Skeletal muscle satellite cell (primary cell): ENCODE measurements at regions not wholly inside any gene's neighbourhood (a gene's known extent, or its start where the extent isn't known, plus 50 kb on each side); places are given as distances from the start of the nearest gene placed in this dataset.

Source experiments
- H3K27me3 ChIP-seq: 2 replicates; pipeline ENCODE4 v1.7.0; 2013; ENCODE audit warnings: low read length; ENCODE audit not compliant: control insufficient read depth, insufficient read depth
- H3K36me3 ChIP-seq: 2 replicates; pipeline ENCODE4 v1.7.0; 2013; ENCODE audit warnings: mild to moderate bottlenecking, control low read depth, low read length; ENCODE audit not compliant: insufficient read depth
- H3K4me1 ChIP-seq: 2 replicates; pipeline ENCODE4 v1.7.0; 2013; ENCODE audit warnings: low read length; ENCODE audit not compliant: control insufficient read depth, insufficient read depth
- H3K4me2 ChIP-seq: 2 replicates; pipeline ENCODE4 v1.7.0; 2013; ENCODE audit warnings: mild to moderate bottlenecking, low read length
- H3K4me3 ChIP-seq: 2 replicates; pipeline ENCODE4 v1.7.0; 2013; ENCODE audit warnings: low read length
- H3K9ac ChIP-seq: 2 replicates; pipeline ENCODE4 v1.7.0; 2013; ENCODE audit warnings: mild to moderate bottlenecking, low read depth, low read length, moderate library complexity
- H3K9me3 ChIP-seq: replicated peaks from 2 replicates; pipeline ENCODE4 v1.7.0; 2013; ENCODE audit warnings: mild to moderate bottlenecking, control low read depth, low read length

DNA sequence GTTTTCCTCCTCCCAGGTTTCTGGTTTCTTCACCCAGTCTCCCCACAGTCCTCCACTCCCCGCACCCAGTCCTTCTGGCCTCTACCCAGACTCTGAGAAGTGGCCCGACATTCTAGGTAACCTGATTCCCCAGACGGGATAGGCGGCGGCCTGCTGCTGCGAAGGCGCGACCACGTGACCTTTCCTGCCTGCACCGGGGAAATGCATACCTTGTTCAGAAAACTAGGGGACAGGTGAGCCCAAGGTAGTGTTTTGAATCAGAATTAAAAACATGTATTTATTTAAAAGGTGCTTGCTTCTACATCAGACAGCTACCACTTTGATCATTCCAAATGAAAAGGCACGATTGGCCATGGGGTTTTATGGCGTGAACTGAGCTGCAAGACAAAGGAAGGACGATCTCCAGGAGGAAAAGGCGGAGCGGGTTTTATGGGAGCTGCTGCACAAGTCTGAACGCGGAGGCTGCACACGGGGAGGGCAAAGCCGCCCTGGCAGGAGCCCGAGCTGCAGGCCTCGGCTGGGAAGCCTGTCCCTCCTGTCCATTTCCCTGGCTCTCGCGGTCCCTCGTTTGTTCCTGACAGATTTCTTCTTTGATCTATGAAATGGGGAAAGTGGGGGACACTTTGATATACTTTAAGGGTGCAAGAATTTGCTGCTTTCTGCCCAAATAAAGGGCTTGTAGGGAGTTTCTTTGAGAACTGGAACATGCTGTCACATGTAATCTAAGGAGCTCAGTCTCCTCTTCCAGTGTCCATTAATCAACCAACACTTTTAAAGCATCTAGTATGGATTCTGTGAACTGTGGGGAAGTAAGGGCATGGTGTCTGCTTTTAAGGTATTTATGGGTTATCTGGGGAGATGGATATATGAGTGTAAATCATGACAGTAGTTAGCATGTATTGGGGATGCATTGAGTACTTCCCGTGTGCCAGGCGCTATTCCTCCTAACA, 150.9 kb downstream of the SPRY1 start:
- Histone ChIP-seq H3K9me3 (no peaks in the 10 kb centered on the region), H3K27me3 (no peaks in the 10 kb centered on the region), H3K4me3 (no peak overlapping the region), H3K4me1 (no peaks in the 10 kb centered on the region), H3K9ac (no peak overlapping the region), H3K36me3 (no peaks in the 10 kb centered on the region), H3K4me2 (no peak overlapping the region)

DNA sequence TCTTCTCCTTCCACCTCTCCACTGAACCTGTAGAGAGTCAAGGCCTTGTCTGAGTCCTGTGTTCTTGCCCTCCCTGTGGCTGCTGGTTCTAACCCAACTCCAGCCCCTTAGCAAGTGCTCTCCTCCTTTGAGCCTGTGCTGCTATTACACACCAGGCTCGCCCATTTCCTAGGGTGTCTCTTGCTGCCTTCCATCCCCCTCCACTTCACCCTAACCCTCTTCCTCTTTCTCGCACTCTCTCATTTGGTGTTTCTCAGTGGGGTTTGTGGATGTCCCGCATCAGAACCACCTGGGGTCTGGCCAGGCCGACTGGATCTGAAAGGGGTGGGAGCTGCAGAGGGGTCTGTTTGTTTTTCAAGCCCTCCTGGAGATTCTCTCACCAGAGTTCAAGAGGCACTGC, 156.7 kb downstream of the SPRY1 start:
- H3K27me3 ChIP-seq, result no peaks in the 10 kb centered on the region

DNA sequence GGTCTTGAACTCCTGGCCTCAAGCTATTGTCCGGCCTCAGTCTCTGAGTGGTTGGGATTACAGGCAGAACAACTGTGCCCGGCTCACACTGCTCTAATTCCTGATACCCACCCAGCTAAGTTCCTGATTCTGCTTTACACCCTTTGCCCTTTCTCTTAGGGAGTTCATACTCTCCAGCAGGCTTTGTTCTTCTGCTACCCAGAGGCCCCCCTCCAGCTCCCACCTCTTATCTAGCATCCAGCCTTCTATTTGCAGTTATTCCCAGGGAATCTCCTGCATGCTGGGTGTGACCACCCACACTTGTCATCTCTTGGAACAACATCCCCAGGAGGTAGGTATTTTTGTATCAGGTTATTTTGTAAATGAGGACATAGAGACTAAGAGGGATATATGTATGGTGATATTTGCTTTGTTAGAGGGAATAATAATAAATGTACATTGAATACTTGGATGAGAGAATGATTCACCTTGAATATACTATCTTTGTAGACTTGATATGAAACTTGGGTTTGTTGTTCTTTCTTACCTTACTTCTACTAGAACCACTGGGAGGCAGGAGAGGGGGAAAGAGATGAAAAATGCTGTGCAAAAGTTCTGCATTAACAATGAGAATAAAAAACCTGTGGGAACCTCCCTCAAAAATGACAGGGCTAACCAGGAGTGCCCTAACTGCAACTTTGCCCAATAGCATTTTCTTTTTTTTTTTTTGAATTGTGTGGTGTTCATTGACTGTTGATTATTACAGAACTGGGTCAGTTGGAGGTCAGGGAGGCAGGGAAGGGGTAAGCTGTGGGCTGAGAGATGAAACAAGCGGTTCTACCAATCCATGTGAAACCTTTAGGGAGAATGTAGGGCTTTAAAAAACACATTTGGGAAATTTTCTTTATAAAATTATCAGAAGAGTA, 157.4 kb downstream of the SPRY1 start:
- Histone ChIP-seq H3K4me3 (no peak overlapping the region), H3K36me3 (no peaks in the 10 kb centered on the region), H3K4me2 (no peak overlapping the region), H3K4me1 (peaks cover 22% of the 10 kb centered on the region), H3K9me3 (no peaks in the 10 kb centered on the region), H3K9ac (no peak overlapping the region), H3K27me3 (no peaks in the 10 kb centered on the region)

More for the DNA sequence above, 156.7 kb downstream of the SPRY1 start:
- no peak overlapping the region for H3K4me3 ChIP-seq
- peaks cover 22% of the 10 kb centered on the region for H3K4me1 ChIP-seq
- no peak overlapping the region for H3K9ac ChIP-seq
- no peak overlapping the region for H3K4me2 ChIP-seq
- H3K36me3 ChIP-seq, result no peaks in the 10 kb centered on the region
- no peaks in the 10 kb centered on the region for H3K9me3 ChIP-seq

DNA sequence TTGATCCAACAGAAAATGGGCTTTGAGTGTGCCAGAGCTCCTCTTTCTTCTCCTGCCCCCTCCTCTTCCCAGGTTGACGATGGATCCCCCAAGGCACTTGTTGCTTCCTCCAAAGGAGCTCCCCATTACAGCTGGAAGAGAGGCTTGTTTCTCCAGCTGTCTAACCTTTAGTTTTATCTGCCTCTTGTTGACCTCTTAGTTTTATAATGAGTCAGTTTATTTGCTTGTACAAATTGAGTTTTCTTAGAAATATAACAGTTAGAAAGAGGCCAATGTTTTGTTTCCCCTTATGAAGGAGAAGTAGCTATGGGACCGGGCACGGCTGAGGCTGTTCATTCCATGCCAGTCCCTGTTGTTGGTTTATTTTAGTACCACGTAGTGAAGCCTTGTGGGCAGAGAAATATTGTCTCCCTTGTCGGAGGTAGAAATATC, 158.2 kb downstream of the SPRY1 start:
- H3K36me3 ChIP-seq, result no peaks in the 10 kb centered on the region
- peaks cover 22% of the 10 kb centered on the region for H3K4me1 ChIP-seq
- H3K4me2 ChIP-seq, result peak overlapping the region; percentile 58
- H3K27me3 ChIP-seq, result no peaks in the 10 kb centered on the region
- peak overlapping the region; percentile 20 for H3K4me3 ChIP-seq
- H3K9me3 ChIP-seq, result no peaks in the 10 kb centered on the region
- H3K9ac ChIP-seq, result no peak overlapping the region

DNA sequence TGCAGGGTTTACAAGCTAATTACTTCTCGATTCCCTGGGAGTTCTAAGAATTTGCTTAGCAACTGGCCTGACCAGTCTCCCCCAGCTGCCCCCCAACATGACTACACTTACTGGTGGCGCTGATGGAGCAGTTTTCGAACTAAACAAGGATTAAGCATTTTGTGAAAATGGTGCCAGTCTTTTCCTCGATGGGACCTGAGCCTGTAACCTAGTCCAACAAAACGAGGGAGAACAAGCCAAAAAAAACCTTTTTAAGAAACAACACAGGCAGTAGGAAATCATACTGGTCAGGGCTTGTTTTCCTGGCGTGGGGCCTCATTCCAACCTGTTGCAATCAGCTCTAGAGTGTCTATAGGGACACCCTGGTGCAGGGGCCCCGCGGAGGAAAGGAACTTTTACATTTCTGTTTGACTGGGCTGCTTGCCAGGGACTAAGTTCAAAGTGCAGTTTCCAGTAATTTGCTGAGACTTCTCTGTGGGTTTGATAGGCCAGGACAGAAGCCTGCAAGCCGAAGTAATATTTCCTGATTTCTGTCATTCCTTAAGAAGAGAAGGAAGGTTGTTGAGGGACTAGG, 158.7 kb downstream of the SPRY1 start:
- Histone ChIP-seq H3K4me2 (peak overlapping the region; percentile 58), H3K27me3 (no peaks in the 10 kb centered on the region), H3K9me3 (no peaks in the 10 kb centered on the region), H3K4me1 (peaks cover 25% of the 10 kb centered on the region), H3K4me3 (peak overlapping the region; percentile 20), H3K9ac (no peak overlapping the region), H3K36me3 (no peaks in the 10 kb centered on the region)

DNA sequence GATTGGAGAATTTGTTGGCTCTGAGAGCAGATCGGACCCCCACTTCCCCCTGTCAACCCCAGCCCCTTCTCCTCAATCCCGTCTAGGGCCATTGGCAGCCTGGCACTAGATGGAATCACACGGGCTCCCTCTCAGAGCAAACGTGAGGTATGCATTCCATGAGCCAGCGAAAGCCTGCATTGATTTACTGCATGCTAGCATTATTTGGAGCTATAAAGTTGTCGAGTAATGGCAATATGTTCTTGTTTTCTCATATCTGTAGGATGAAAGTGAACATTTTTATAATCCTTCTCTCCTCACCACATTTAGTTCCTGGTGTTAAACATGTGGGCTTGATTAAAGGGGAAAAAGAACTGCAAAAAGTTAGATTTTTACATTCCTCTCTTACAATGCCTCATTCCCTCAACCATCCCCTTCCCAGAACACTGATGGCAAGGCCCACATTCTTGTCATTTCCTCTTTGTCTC, 159.2 kb downstream of the SPRY1 start:
- Histone ChIP-seq H3K4me2 (peak overlapping the region; percentile 58), H3K4me3 (no peak overlapping the region), H3K4me1 (peaks cover 25% of the 10 kb centered on the region), H3K9ac (no peak overlapping the region), H3K27me3 (no peaks in the 10 kb centered on the region), H3K9me3 (no peaks in the 10 kb centered on the region), H3K36me3 (no peaks in the 10 kb centered on the region)

DNA sequence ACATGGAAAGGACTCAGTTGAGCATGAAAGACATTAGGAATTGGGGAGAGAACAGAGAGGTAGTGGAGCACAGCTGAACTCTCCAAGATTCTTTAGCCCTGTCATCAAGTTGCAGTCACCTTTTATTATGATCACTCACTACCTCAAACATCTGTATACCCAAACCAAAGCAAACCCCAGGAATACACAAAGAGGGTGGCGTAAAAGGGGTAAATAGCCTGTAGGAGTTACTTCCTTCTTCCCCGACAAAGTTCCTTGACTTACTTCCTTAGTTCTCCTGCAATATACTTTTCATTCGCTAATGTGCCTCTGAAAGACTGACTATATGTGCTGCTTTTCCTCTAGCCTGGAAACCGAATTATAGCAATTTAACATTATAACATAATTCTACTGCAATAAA, 159.9 kb downstream of the SPRY1 start:
- Histone ChIP-seq H3K27me3 (no peaks in the 10 kb centered on the region), H3K9ac (no peak overlapping the region), H3K36me3 (no peaks in the 10 kb centered on the region), H3K4me1 (peaks cover 25% of the 10 kb centered on the region), H3K4me2 (no peak overlapping the region), H3K4me3 (no peak overlapping the region), H3K9me3 (no peaks in the 10 kb centered on the region)

DNA sequence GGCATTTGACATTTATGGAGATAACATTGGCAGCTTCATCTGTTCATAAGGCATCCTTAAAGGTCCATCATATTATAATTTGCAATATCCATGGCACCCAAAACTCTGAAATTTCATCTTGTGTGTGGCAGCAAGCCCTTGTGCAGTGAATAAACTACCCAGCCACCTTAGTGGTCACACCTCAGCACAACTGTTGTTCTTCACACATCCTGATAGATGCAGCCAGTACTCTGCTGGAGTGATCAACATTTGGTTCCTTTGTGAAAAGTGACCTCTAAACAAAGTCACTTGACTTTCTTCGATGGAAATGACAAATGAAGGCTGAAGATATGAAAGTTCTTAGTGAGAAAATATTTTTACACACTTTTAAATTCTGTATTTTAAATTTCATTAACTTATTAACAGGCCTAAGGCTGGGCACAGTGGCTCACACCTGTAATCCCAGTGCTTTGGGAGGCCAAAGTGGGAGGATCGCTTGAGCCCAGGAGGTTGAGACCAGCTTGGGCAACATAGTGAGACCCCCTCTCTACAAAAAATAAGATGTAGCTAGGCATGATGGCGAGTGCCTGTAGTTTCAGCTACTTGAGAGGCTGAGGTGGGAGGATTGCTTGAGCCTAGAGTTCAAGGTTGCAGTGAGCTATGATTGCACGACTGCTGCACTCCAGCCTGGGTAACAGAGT, 161.4 kb downstream of the SPRY1 start:
- peaks cover 25% of the 10 kb centered on the region for H3K4me1 ChIP-seq
- H3K36me3 ChIP-seq, result no peaks in the 10 kb centered on the region
- H3K9me3 ChIP-seq, result no peaks in the 10 kb centered on the region
- H3K9ac ChIP-seq, result no peak overlapping the region
- no peak overlapping the region for H3K4me3 ChIP-seq
- H3K27me3 ChIP-seq, result no peaks in the 10 kb centered on the region
- no peak overlapping the region for H3K4me2 ChIP-seq

DNA sequence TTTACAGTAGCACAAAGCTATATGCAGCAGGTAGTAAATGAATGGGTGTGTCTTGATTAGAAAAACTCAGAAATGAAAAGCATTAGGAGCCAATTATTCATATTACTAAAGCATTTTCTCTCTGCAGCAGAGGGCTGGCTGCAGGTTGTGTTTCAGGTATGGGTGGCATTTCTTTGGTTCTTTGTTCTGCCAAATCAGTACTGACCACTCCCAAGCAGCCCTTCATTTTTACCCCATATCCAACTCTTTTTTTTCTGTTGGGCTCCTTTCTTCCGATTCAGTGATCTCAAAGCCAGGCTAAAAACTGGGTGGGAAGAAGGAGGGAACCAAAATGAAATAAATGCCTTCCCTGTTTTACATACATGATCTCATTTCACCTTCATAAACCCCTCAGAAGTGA, 162.3 kb downstream of the SPRY1 start:
- H3K4me2 ChIP-seq, result no peak overlapping the region

DNA sequence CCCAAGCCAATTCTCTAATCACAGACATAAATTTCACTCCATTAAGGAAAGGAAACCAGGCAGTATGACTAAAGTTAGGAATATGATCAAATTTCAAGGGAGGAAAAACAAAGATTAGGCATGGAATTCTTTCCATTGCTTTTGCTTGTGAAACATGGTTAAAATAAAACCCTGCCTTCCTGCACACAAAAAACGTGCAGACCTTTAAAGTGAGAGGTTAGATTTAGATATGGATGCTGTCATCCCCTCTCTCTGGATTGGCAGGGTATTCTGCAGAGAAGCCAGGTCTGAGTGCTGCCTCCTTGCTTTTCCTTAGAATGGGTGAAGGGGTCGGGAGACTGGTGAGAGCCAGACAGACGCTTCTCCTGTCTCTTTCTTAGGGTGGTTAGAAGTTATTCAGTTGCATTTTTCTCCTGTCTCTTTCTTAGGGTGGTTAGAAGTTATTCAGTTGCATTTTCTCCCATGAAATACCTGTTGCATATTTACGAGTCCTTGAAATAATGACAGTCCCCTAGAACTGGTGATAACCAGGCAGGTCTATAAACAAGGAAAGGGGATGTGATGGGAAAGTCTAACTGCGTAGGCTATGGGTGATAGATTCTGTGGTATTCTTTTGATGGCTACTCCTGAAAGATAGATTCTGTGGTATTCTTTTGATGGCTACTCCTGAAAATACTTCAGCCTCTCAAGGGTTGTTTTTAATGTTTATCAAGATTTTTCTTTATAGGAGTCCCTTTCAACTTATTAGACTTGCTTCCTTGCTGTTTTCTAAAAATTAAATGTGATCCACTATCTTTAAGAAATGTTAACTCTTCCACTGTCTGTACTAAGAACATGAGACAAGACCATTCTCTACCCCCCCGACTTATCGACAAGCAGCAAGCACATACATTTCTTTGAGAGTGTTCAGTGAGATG, 163.6 kb downstream of the SPRY1 start:
- Histone ChIP-seq H3K36me3 (no peaks in the 10 kb centered on the region), H3K4me2 (no peak overlapping the region), H3K4me3 (no peak overlapping the region), H3K27me3 (no peaks in the 10 kb centered on the region), H3K4me1 (peaks cover 18% of the 10 kb centered on the region), H3K9me3 (no peaks in the 10 kb centered on the region), H3K9ac (no peak overlapping the region)

More for the DNA sequence above, 162.3 kb downstream of the SPRY1 start:
- Histone ChIP-seq H3K27me3 (no peaks in the 10 kb centered on the region), H3K4me3 (no peak overlapping the region), H3K4me1 (peaks cover 25% of the 10 kb centered on the region), H3K36me3 (no peaks in the 10 kb centered on the region), H3K9me3 (no peaks in the 10 kb centered on the region), H3K9ac (no peak overlapping the region)
